DOHH2 (cell line): ENCODE measurements at regions not wholly inside any gene's neighbourhood (a gene's known extent, or its start where the extent isn't known, plus 50 kb on each side); places are given as distances from the start of the nearest gene placed in this dataset.

Experiments used
- H3F3A ChIP-seq: fragments of 200-600 bp; sonication (generic), shearing (Covaris generic); 2 replicates; pipeline ENCODE4 v1.6.0; 2016; ENCODE audit warnings: antibody characterized with exemption, mild to moderate bottlenecking; ENCODE audit not compliant: control insufficient read depth, insufficient read depth
- H3K27ac ChIP-seq: fragments of 200-600 bp; sonication (generic); 2 replicates; pipeline ENCODE4 v1.5.1; 2014; ENCODE audit warnings: low read depth, mild to moderate bottlenecking, low read length, moderate library complexity
- H3K27me3 ChIP-seq: fragments of 200-600 bp; sonication (generic); 2 replicates; pipeline ENCODE4 v1.6.1; 2014; ENCODE audit warnings: mild to moderate bottlenecking, low read length, mixed read lengths; ENCODE audit not compliant: control insufficient read depth
- H3K36me3 ChIP-seq: fragments of 200-600 bp; sonication (generic); 2 replicates; pipeline ENCODE4 v1.6.1; 2014; ENCODE audit warnings: mild to moderate bottlenecking, low read length, moderate library complexity, mixed read lengths; ENCODE audit not compliant: control insufficient read depth
- H3K4me1 ChIP-seq: fragments of 200-600 bp; sonication (generic); 2 replicates; pipeline ENCODE4 v1.6.1; 2014; ENCODE audit warnings: mild to moderate bottlenecking, low read length, mixed read lengths; ENCODE audit not compliant: control insufficient read depth
- H3K4me2 ChIP-seq: fragments of 200-600 bp; sonication (generic); 2 replicates; pipeline ENCODE4 v1.6.0; 2014; ENCODE audit warnings: mild to moderate bottlenecking, low read length, moderate library complexity
- H3K4me3 ChIP-seq: fragments of 200-600 bp; sonication (generic); 2 replicates; pipeline ENCODE4 v1.5.1; 2014; ENCODE audit warnings: mild to moderate bottlenecking, low read length, mixed read lengths
- H3K79me2 ChIP-seq: fragments of 200-600 bp; sonication (generic); 2 replicates; pipeline ENCODE4 v1.6.1; 2014; ENCODE audit warnings: mild to moderate bottlenecking, low read length, mixed read lengths; ENCODE audit not compliant: control insufficient read depth
- H3K9me2 ChIP-seq: fragments of 200-600 bp; sonication (generic); replicated peaks from 2 replicates; pipeline ENCODE4 v1.6.1; 2014; ENCODE audit warnings: mild to moderate bottlenecking, low read length, mixed read lengths; ENCODE audit not compliant: control insufficient read depth
- H3K9me3 ChIP-seq: fragments of 200-600 bp; sonication (generic); 2 replicates; pipeline ENCODE4 v1.6.1; 2014; ENCODE audit warnings: antibody characterized with exemption, low read length, mixed read lengths; ENCODE audit not compliant: control insufficient read depth, insufficient read depth
- H4K20me1 ChIP-seq: fragments of 200-600 bp; sonication (generic); 2 replicates; pipeline ENCODE4 v1.6.0; 2014; ENCODE audit warnings: low read depth, mild to moderate bottlenecking, antibody characterized with exemption, low read length, moderate library complexity; ENCODE audit not compliant: control insufficient read depth, insufficient read depth
- CTCF ChIP-seq: fragments of 200-600 bp; sonication (generic); IDR thresholded peaks from one replicate; pipeline ENCODE4 v1.5.1; 2014; ENCODE audit warnings: antibody characterized with exemption, mild to moderate bottlenecking, low read depth, low read length; ENCODE audit not compliant: poor library complexity, severe bottlenecking
- EZH2phosphoT487 ChIP-seq: fragments of 200-600 bp; sonication (generic); IDR thresholded peaks from 2 replicates; pipeline ENCODE4 v1.6.1; 2017; ENCODE audit warnings: borderline replicate concordance, mild to moderate bottlenecking, antibody characterized with exemption, low read length, moderate library complexity, mixed read lengths

GRCh38 chr10:58998924-58999713 lies 177.3 kb upstream of the PHYHIPL start:
- peaks cover 63% of the 10 kb centered on the region for H3K4me1 ChIP-seq
- peaks cover 7% of the 10 kb centered on the region for H3F3A ChIP-seq
- no peaks in the 10 kb centered on the region for H3K27me3 ChIP-seq
- no peaks in the 10 kb centered on the region for H3K9me2 ChIP-seq
- no peaks in the 10 kb centered on the region for H4K20me1 ChIP-seq
- no peak overlapping the region for H3K27ac ChIP-seq
- TF ChIP-seq EZH2phosphoT487 (no peak), CTCF (no peak)
- no peak overlapping the region for H3K4me2 ChIP-seq
- H3K4me3 ChIP-seq, result no peak overlapping the region
- H3K36me3 ChIP-seq, result no peaks in the 10 kb centered on the region
- no peaks in the 10 kb centered on the region for H3K79me2 ChIP-seq
- H3K9me3 ChIP-seq, result no peaks in the 10 kb centered on the region

GRCh38 chr10:59000162-59000825 lies 176.1 kb upstream of the PHYHIPL start:
- no peaks in the 10 kb centered on the region for H3F3A ChIP-seq
- TF ChIP-seq CTCF, result no peak
- TF ChIP-seq EZH2phosphoT487, result no peak
- H4K20me1 ChIP-seq, result no peaks in the 10 kb centered on the region
- no peaks in the 10 kb centered on the region for H3K9me2 ChIP-seq
- H3K4me2 ChIP-seq, result no peak overlapping the region
- no peaks in the 10 kb centered on the region for H3K9me3 ChIP-seq
- no peaks in the 10 kb centered on the region for H3K27me3 ChIP-seq
- peaks cover 56% of the 10 kb centered on the region for H3K4me1 ChIP-seq
- H3K36me3 ChIP-seq, result no peaks in the 10 kb centered on the region
- H3K27ac ChIP-seq, result no peak overlapping the region
- no peak overlapping the region for H3K4me3 ChIP-seq
- H3K79me2 ChIP-seq, result no peaks in the 10 kb centered on the region

GRCh38 chr10:59002011-59002410 lies 174.4 kb upstream of the PHYHIPL start:
- no peak overlapping the region for H3K4me3 ChIP-seq
- H4K20me1 ChIP-seq, result no peaks in the 10 kb centered on the region
- no peaks in the 10 kb centered on the region for H3K27me3 ChIP-seq
- TF ChIP-seq CTCF (no peak), EZH2phosphoT487 (no peak)
- no peaks in the 10 kb centered on the region for H3K79me2 ChIP-seq
- H3K27ac ChIP-seq, result no peak overlapping the region
- H3K36me3 ChIP-seq, result no peaks in the 10 kb centered on the region
- no peaks in the 10 kb centered on the region for H3K9me3 ChIP-seq
- H3K4me1 ChIP-seq, result peaks cover 51% of the 10 kb centered on the region
- H3K9me2 ChIP-seq, result no peaks in the 10 kb centered on the region
- H3K4me2 ChIP-seq, result no peak overlapping the region
- H3F3A ChIP-seq, result no peaks in the 10 kb centered on the region
